ENCODE measurements at regions not wholly inside any gene's neighbourhood (a gene's known extent, or its start where the extent isn't known, plus 50 kb on each side); places are given as distances from the start of the nearest gene placed in this dataset.

DNA sequence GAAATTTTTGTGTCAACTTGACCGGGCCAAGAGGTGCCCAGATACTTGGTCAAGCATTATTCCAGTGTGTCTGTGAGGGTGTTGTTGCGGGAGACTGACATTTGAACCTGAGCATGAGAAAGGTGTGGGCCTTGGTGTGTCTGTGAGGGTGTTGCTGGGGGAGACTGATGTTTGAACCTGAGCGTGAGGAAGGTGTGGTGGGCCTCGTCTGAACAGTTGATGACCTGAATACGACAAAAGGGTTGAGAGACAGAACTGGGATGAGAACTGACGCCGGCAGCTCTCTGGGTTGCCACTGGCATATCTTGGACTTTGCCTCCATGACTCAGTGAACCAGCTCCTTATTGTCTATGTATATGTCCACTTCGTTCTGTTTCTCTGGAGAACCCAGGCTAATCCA, 240.5 kb downstream of the ERMARD start:
- CTCF ChIA-PET: interaction anchor here (1.6 to 1.8 kb wide), 2 partner anchors 33 to 160 kb away, joined by 4 read pairs; no protein-coding TSS in a partner anchor
- DNase-seq (ENCODE audit: low read depth, low spot score) (no peak), FAIRE-seq (no peak)
- Histone ChIP-seq H3K4me1 (ENCODE audit: control insufficient read depth, extremely low read depth, insufficient read depth, low read length) (no peaks in the 10 kb centered on the region), H3K9ac (replicated peaks; ENCODE audit: extremely low read depth, insufficient read depth, low read length) (no peak overlapping the region), H3K9me1 (replicated peaks; ENCODE audit: control insufficient read depth, extremely low read depth, insufficient read depth, low read length) (no peaks in the 10 kb centered on the region), H3K4me3 (replicated peaks in 1 of 3; ENCODE audit: insufficient read depth in 1 of 3, low read depth in 1 of 3, low read length in 3 of 3) (no peak overlapping the region), H3K9me3 (replicated peaks; ENCODE audit: control insufficient read depth, insufficient read depth, low read length) (no peaks in the 10 kb centered on the region), H4K20me1 (replicated peaks; ENCODE audit: control insufficient read depth, extremely low read depth, insufficient read depth, low read length) (no peaks in the 10 kb centered on the region), H3K27me3 (ENCODE audit: control insufficient read depth in 2 of 2, insufficient read depth in 2 of 2, low read length in 2 of 2) (no peaks in the 10 kb centered on the region), H3K4me2 (ENCODE audit: insufficient read depth, low read length) (no peak overlapping the region), H2AFZ (ENCODE audit: low read depth, low read length) (no peak overlapping the region), H3K79me2 (ENCODE audit: control insufficient read depth, insufficient read depth, low read length) (no peaks in the 10 kb centered on the region), H3K27ac (ENCODE audit: insufficient read depth, low read depth, low read length) (no peak overlapping the region), H3K36me3 (ENCODE audit: control insufficient read depth in 2 of 2, extremely low read depth in 1 of 2, insufficient read depth in 2 of 2, low read length in 2 of 2) (no peaks in the 10 kb centered on the region)
- intact Hi-C loops (cut with micrococcal nuclease) (no loop called here), dilution Hi-C loops (cut with MboI; ENCODE audit: extremely low pct_ligation_motif_present, low sequenced_read_pairs) (no loop called here)
- no TSS peak for BruUV-seq (replicated peaks)
- POLR2A ChIA-PET: no interaction called here
- TF ChIP-seq, protein P1, sequence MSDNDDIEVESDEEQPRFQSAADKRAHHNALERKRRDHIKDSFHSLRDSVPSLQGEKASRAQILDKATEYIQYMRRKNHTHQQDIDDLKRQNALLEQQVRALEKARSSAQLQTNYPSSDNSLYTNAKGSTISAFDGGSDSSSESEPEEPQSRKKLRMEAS (IDR thresholded peaks at IDR 0.05; ENCODE audit: insufficient read depth, insufficient read length): no peak
- no peak for TF ChIP-seq GATA2 (IDR thresholded peaks at IDR 0.05; ENCODE audit: insufficient read depth, insufficient read length, low read depth, low read length)
- no peak for TF ChIP-seq POLR2AphosphoS5 (IDR thresholded peaks at IDR 0.05; ENCODE audit: insufficient read depth, low read depth, low read length)
- no peak for TF ChIP-seq MYC (IDR thresholded peaks at IDR 0.05; ENCODE audit: low read depth, low read length)
- no peak for TF ChIP-seq JUN (IDR thresholded peaks at IDR 0.05; ENCODE audit: borderline replicate concordance, insufficient read depth, insufficient read length, low read depth)
- TF ChIP-seq, protein P2, sequence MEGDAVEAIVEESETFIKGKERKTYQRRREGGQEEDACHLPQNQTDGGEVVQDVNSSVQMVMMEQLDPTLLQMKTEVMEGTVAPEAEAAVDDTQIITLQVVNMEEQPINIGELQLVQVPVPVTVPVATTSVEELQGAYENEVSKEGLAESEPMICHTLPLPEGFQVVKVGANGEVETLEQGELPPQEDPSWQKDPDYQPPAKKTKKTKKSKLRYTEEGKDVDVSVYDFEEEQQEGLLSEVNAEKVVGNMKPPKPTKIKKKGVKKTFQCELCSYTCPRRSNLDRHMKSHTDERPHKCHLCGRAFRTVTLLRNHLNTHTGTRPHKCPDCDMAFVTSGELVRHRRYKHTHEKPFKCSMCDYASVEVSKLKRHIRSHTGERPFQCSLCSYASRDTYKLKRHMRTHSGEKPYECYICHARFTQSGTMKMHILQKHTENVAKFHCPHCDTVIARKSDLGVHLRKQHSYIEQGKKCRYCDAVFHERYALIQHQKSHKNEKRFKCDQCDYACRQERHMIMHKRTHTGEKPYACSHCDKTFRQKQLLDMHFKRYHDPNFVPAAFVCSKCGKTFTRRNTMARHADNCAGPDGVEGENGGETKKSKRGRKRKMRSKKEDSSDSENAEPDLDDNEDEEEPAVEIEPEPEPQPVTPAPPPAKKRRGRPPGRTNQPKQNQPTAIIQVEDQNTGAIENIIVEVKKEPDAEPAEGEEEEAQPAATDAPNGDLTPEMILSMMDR (IDR thresholded peaks at IDR 0.05; ENCODE audit: extremely low read depth in 1 of 2, insufficient read depth in 1 of 2, low read depth in 1 of 2, low read length in 2 of 2): no peak
- no peak for TF ChIP-seq EZH2 (IDR thresholded peaks at IDR 0.05; ENCODE audit: borderline replicate concordance, low read depth, low read length, severe bottlenecking)
- no peak for TF ChIP-seq FOS (IDR thresholded peaks at IDR 0.05; ENCODE audit: borderline replicate concordance, insufficient read depth, low read length)
- no peak for TF ChIP-seq POLR2A (IDR thresholded peaks at IDR 0.05; ENCODE audit: low read depth, low read length)
